HepG2 (cell line): ENCODE measurements at regions not wholly inside any gene's neighbourhood (a gene's known extent, or its start where the extent isn't known, plus 50 kb on each side); places are given as distances from the start of the nearest gene placed in this dataset.

Source experiments
- ATAC-seq: fragments of 200-7000 bp; cut with Tn5 transposase; 3 replicates; pipeline ENCODE4 v1.9.1; 2020; ENCODE audit warnings: mild to moderate bottlenecking, moderate library complexity
- BruUV-seq: library from RNA; stranded (reverse); fragments of 400-500 nt; replicated peaks from 2 replicates; lab custom pipeline; 2021; lab: Mats Ljungman, UMichigan
- CTCF ChIA-PET: fragments of 300-600 bp; formaldehyde crosslinking; extraction: SDS; loops from one replicate; lab custom pipeline; 2021; ENCODE audit warnings: low total read pairs, inconsistent platforms, low intra/inter-chr PET ratio; lab: Yijun Ruan, JAX
- POLR2A ChIA-PET: fragments of 350-600 bp; sonication (Branson Sonifier 250); formaldehyde crosslinking; loops from one replicate; lab custom pipeline; 2020; ENCODE audit warnings: antibody characterized with exemption, inconsistent platforms; lab: Yijun Ruan, JAX
- DNase-seq: peaks from one replicate; pipeline ENCODE4 v3.0.0-alpha.2; 2015; ENCODE audit warnings: low spot score
- FAIRE-seq: peaks from 3 replicates; lab custom pipeline; 2011; peaks lifted over from hg19 to GRCh38; lab: Jason Lieb, UNC
- H2AFZ ChIP-seq: one replicate; pipeline ENCODE4 v1.6.1; 2011; ENCODE audit warnings: low read length, inconsistent platforms
- H3K27ac ChIP-seq: fragments of 300-600 bp; 3 replicates; pipeline ENCODE4 v1.8.0; 2011; ENCODE audit warnings: mixed run types, mild to moderate bottlenecking, mixed read lengths, low read length, inconsistent platforms; ENCODE audit not compliant: insufficient read depth; ENCODE audit errors: extremely low read length
- H3K27me3 ChIP-seq, 2 experiments: fragments of 200-600 bp in 1 of 2; 2 replicates in 1 of 2; 3 replicates in 1 of 2; pipeline versions ENCODE4 v1.6.0 to v1.8.0; 2011; ENCODE audit warnings: low read length in 2 of 2, mild to moderate bottlenecking in 2 of 2, moderate library complexity in 2 of 2, inconsistent platforms in 1 of 2; ENCODE audit not compliant: insufficient read depth in 2 of 2, control insufficient read depth in 1 of 2
- H3K36me3 ChIP-seq, 2 experiments: fragments of 200-600 bp in 1 of 2; replicated peaks in 1 of 2; 2 replicates in 1 of 2; 3 replicates in 1 of 2; pipeline versions ENCODE4 v1.5.1 to v1.8.0; 2011; ENCODE audit warnings: low read length in 2 of 2, inconsistent platforms in 1 of 2; ENCODE audit not compliant: insufficient read depth in 2 of 2, control insufficient read depth in 1 of 2
- H3K4me1 ChIP-seq: 2 replicates; pipeline ENCODE4 v1.5.1; 2012; ENCODE audit warnings: low read length, inconsistent platforms; ENCODE audit not compliant: insufficient read depth
- H3K4me2 ChIP-seq: 2 replicates; pipeline ENCODE4 v1.6.0; 2011; ENCODE audit warnings: low read depth, low read length, inconsistent platforms
- H3K4me3 ChIP-seq, 3 experiments: fragments of 200-600 bp in 1 of 3; sonication (generic), shearing (Covaris generic) in 1 of 3; replicated peaks in 1 of 3; 2 replicates each; pipeline ENCODE4 v1.5.1; 2011 to 2016; ENCODE audit warnings: low read length in 3 of 3, inconsistent platforms in 2 of 3, low read depth in 2 of 3, mild to moderate bottlenecking in 2 of 3, control low read depth in 1 of 3, mixed read lengths in 1 of 3; ENCODE audit not compliant: insufficient read depth in 1 of 3
- H3K79me2 ChIP-seq: one replicate; pipeline ENCODE4 v1.6.1; 2011; ENCODE audit warnings: low read length, inconsistent platforms; ENCODE audit not compliant: insufficient read depth
- H3K9ac ChIP-seq: 2 replicates; pipeline ENCODE4 v1.6.0; 2011; ENCODE audit warnings: mild to moderate bottlenecking, low read depth, low read length, inconsistent platforms; ENCODE audit not compliant: insufficient read depth
- H3K9me3 ChIP-seq: 2 replicates; pipeline ENCODE4 v1.5.1; 2012; ENCODE audit warnings: mild to moderate bottlenecking, low read length
- H4K20me1 ChIP-seq: 2 replicates; pipeline ENCODE4 v1.6.0; 2011; ENCODE audit warnings: inconsistent platforms, mild to moderate bottlenecking, low read length, moderate library complexity; ENCODE audit not compliant: insufficient read depth
- ATF5 ChIP-seq: sonication (generic); formaldehyde crosslinking; IDR thresholded peaks from 2 replicates; pipeline ENCODE4 v1.4.0; 2020; ENCODE audit warnings: mild to moderate bottlenecking, low read depth, missing genetic modification reagents
- KDM1A ChIP-seq: IDR thresholded peaks from 2 replicates; pipeline ENCODE4 v1.6.1; 2016; ENCODE audit warnings: missing compliant biosample characterization
- PREB ChIP-seq: sonication (generic); formaldehyde crosslinking; IDR thresholded peaks from 2 replicates; pipeline ENCODE4 v1.4.0; 2020; ENCODE audit warnings: missing genetic modification reagents
- SMAD9 ChIP-seq: sonication (generic); formaldehyde crosslinking; IDR thresholded peaks from 2 replicates; pipeline ENCODE4 v1.5.1; 2020; ENCODE audit warnings: mild to moderate bottlenecking, missing genetic modification reagents
- ZBTB44 ChIP-seq: sonication (generic); formaldehyde crosslinking; IDR thresholded peaks from 2 replicates; pipeline ENCODE4 v1.4.0; 2020; ENCODE audit warnings: missing genetic modification reagents
- ZNF3 ChIP-seq: IDR thresholded peaks from 2 replicates; pipeline ENCODE4 v1.7.0; 2017; ENCODE audit warnings: inconsistent platforms
- ZNF619 ChIP-seq: sonication (generic); formaldehyde crosslinking; IDR thresholded peaks from 2 replicates; pipeline ENCODE4 v1.4.0; 2020; ENCODE audit warnings: mild to moderate bottlenecking, missing genetic modification reagents
- ZNF672 ChIP-seq: sonication (generic); formaldehyde crosslinking; IDR thresholded peaks from 2 replicates; pipeline ENCODE4 v1.8.1; 2022; ENCODE audit warnings: missing genetic modification reagents
- WGBS: methylation state at CpG from one replicate; pipeline ENCODE4 v1.1.6; 2017; ENCODE audit warnings: low lambda C conversion rate; 5-methylcytosine and 5-hydroxymethylcytosine counted together
- in situ Hi-C: cut with HindIII; loops from 2 replicates; pipeline ENCODE4 v1.10.0; 2017; ENCODE audit warnings: low pct_unique_long_range_greater_than_20kb; ENCODE audit not compliant: extremely low pct_ligation_motif_present
- intact Hi-C: fragments of 100-400 bp; cut with micrococcal nuclease; formaldehyde crosslinking; loops from one replicate; pipeline ENCODE4 v1.10.0; 2022; ENCODE audit not compliant: unreplicated experiment

GRCh38 chr2:34003795-34004194 lies 404.7 kb upstream of the FAM98A start:
- Histone ChIP-seq H3K36me3 (no peaks in the 10 kb centered on the region), H3K4me1 (no peaks in the 10 kb centered on the region), H3K79me2 (no peaks in the 10 kb centered on the region), H4K20me1 (no peaks in the 10 kb centered on the region), H3K9me3 (peaks cover 9% of the 10 kb centered on the region; the same call in 1 of the 2 replicates), H3K27ac (no peak overlapping the region), H3K4me2 (no peak overlapping the region), H2AFZ (no peak overlapping the region)
- FAIRE-seq (no peak), DNase-seq (no peak), ATAC-seq (no peak)
- BruUV-seq = no TSS peak
- in situ Hi-C loops = no loop called here
- ChIA-PET CTCF (no interaction called here), POLR2A (no interaction called here)
- intact Hi-C loops = no loop called here
- WGBS = 2% methylated on average over 4 of the region's 4 CpGs
- TF ChIP-seq ZNF672 (CRISPR knock-in tag) (no peak), PREB (CRISPR knock-in tag) (no peak), SMAD9 (CRISPR knock-in tag) (no peak), ATF5 (no peak), ZNF3 (no peak), ZNF619 (CRISPR knock-in tag) (no peak), KDM1A (CRISPR knock-in tag) (no peak), ZBTB44 (CRISPR knock-in tag) (no peak)
- TF ChIP-seq, all 625 proteins: peak for 0
- Histone ChIP-seq H3K27me3 (no peaks in the 10 kb centered on the region), H3K9ac (no peak overlapping the region), H3K4me3 (no peak overlapping the region)
